Hepatocyte (in vitro differentiated cells): ENCODE measurements at regions not wholly inside any gene's neighbourhood (a gene's known extent, or its start where the extent isn't known, plus 50 kb on each side); places are given as distances from the start of the nearest gene placed in this dataset.
A peak's percentile ranks its signal among the peaks of the same experiment; 100 is the strongest.

Experiments
- DNase-seq: peaks from one replicate; pipeline ENCODE4 v3.0.0-alpha.2; 2016; ENCODE audit warnings: low spot score
- H2AFZ ChIP-seq: fragments of 200-600 bp; sonication (generic); 2 replicates; pipeline ENCODE4 v1.6.0; 2016; ENCODE audit warnings: antibody characterized with exemption, mild to moderate bottlenecking
- H3K27ac ChIP-seq: fragments of 200-600 bp; sonication (generic); 2 replicates; pipeline ENCODE4 v1.5.1; 2016; ENCODE audit warnings: mild to moderate bottlenecking
- H3K27me3 ChIP-seq: fragments of 200-600 bp; sonication (generic); 2 replicates; pipeline ENCODE4 v1.6.1; 2016
- H3K36me3 ChIP-seq: fragments of 200-600 bp; sonication (generic); replicated peaks from 2 replicates; pipeline ENCODE4 v1.5.1; 2016; ENCODE audit warnings: low read depth; ENCODE audit not compliant: insufficient read depth
- H3K4me1 ChIP-seq: fragments of 200-600 bp; sonication (generic); 2 replicates; pipeline ENCODE4 v1.5.1; 2016; ENCODE audit warnings: mild to moderate bottlenecking, moderate library complexity; ENCODE audit not compliant: insufficient read depth
- H3K4me2 ChIP-seq: fragments of 200-600 bp; sonication (generic); 2 replicates; pipeline ENCODE4 v1.6.0; 2016
- H3K4me3 ChIP-seq: fragments of 200-600 bp; sonication (generic); 2 replicates; pipeline ENCODE4 v1.5.1; 2016; ENCODE audit warnings: mild to moderate bottlenecking
- H3K79me2 ChIP-seq: fragments of 200-600 bp; sonication (generic); 2 replicates; pipeline ENCODE4 v1.6.0; 2017; ENCODE audit warnings: mild to moderate bottlenecking
- H3K9me2 ChIP-seq: fragments of 200-600 bp; sonication (generic); replicated peaks from 2 replicates; pipeline ENCODE4 v1.6.0; 2017; ENCODE audit warnings: mild to moderate bottlenecking; ENCODE audit not compliant: insufficient read depth
- H3K9me3 ChIP-seq: fragments of 200-600 bp; sonication (generic); 2 replicates; pipeline ENCODE4 v1.5.1; 2016; ENCODE audit warnings: low read depth, mild to moderate bottlenecking
- H4K20me1 ChIP-seq: fragments of 200-600 bp; sonication (generic); 2 replicates; pipeline ENCODE4 v1.6.0; 2016; ENCODE audit warnings: mild to moderate bottlenecking; ENCODE audit not compliant: insufficient read depth, poor library complexity, severe bottlenecking
- CTCF ChIP-seq: fragments of 200-600 bp; sonication (generic); IDR thresholded peaks from 2 replicates; pipeline ENCODE4 v1.5.1; 2016; ENCODE audit warnings: antibody characterized with exemption, mild to moderate bottlenecking; ENCODE audit not compliant: poor library complexity
- EZH2 ChIP-seq: fragments of 200-600 bp; sonication (generic); IDR thresholded peaks from 2 replicates; pipeline ENCODE4 v1.6.1; 2016; ENCODE audit warnings: antibody characterized with exemption, mild to moderate bottlenecking, borderline replicate concordance
- EZH2phosphoT487 ChIP-seq: fragments of 200-600 bp; sonication (generic); IDR thresholded peaks from one replicate; pipeline ENCODE4 v1.6.1; 2018; ENCODE audit warnings: antibody characterized with exemption, mild to moderate bottlenecking, low read depth, moderate library complexity; ENCODE audit not compliant: unreplicated experiment, severe bottlenecking
- WGBS: methylation state at CpG from one replicate; pipeline ENCODE4 v1.1.6; 2016; ENCODE audit warnings: low lambda C conversion rate; ENCODE audit errors: missing lambda C conversion rate; 5-methylcytosine and 5-hydroxymethylcytosine counted together

GRCh38 chr1:55504306-55504731, 289.2 kb upstream of the USP24 start:
- H3K4me1 ChIP-seq = peaks cover 41% of the 10 kb centered on the region
- no peaks in the 10 kb centered on the region for H4K20me1 ChIP-seq
- no peaks in the 10 kb centered on the region for H3K9me3 ChIP-seq
- H3K36me3 ChIP-seq = no peaks in the 10 kb centered on the region
- H3K4me3 ChIP-seq = no peak overlapping the region
- WGBS = 52% methylated on average over 4 of the region's 4 CpGs
- no peaks in the 10 kb centered on the region for H3K9me2 ChIP-seq
- H3K79me2 ChIP-seq = no peaks in the 10 kb centered on the region
- no peak overlapping the region for H2AFZ ChIP-seq
- peak; percentile 46 for DNase-seq
- H3K27me3 ChIP-seq = no peaks in the 10 kb centered on the region
- TF ChIP-seq CTCF (no peak), EZH2phosphoT487 (no peak), EZH2 (no peak)
- peak overlapping the region; percentile 83 for H3K27ac ChIP-seq
- peak overlapping the region; percentile 36 for H3K4me2 ChIP-seq

- Histone ChIP-seq H3K36me3 (no peaks in the 10 kb centered on the region), H3K79me2 (no peaks in the 10 kb centered on the region), H3K4me2 (peak overlapping the region; percentile 36), H3K4me3 (no peak overlapping the region), H3K27ac (peak overlapping the region; percentile 83), H3K9me2 (no peaks in the 10 kb centered on the region), H3K4me1 (peaks cover 41% of the 10 kb centered on the region), H3K27me3 (no peaks in the 10 kb centered on the region), H4K20me1 (no peaks in the 10 kb centered on the region), H2AFZ (no peak overlapping the region), H3K9me3 (no peaks in the 10 kb centered on the region)
- TF ChIP-seq EZH2 (no peak), CTCF (no peak), EZH2phosphoT487 (no peak)
- DNase-seq = no peak
- WGBS = 56% methylated on average over 2 of the region's 2 CpGs
Observed at GRCh38 chr1:55503663-55504305, 288.6 kb upstream of the USP24 start.

- Histone ChIP-seq H3K9me3 (no peaks in the 10 kb centered on the region), H3K79me2 (no peaks in the 10 kb centered on the region), H3K4me1 (peaks cover 29% of the 10 kb centered on the region), H3K9me2 (no peaks in the 10 kb centered on the region), H3K27me3 (no peaks in the 10 kb centered on the region), H2AFZ (no peak overlapping the region), H3K4me3 (no peak overlapping the region), H3K4me2 (no peak overlapping the region), H3K27ac (no peak overlapping the region), H3K36me3 (no peaks in the 10 kb centered on the region), H4K20me1 (no peaks in the 10 kb centered on the region)
- DNase-seq = no peak
- TF ChIP-seq EZH2phosphoT487 = no peak
- no peak for TF ChIP-seq CTCF
- no peak for TF ChIP-seq EZH2
- 97% methylated on average over 6 of the region's 6 CpGs for WGBS
Observed at GRCh38 chr1:55500601-55501000, 285.4 kb upstream of the USP24 start.
